ENCODE measurements at regions not wholly inside any gene's neighbourhood (a gene's known extent, or its start where the extent isn't known, plus 50 kb on each side); places are given as distances from the start of the nearest gene placed in this dataset.

DNA sequence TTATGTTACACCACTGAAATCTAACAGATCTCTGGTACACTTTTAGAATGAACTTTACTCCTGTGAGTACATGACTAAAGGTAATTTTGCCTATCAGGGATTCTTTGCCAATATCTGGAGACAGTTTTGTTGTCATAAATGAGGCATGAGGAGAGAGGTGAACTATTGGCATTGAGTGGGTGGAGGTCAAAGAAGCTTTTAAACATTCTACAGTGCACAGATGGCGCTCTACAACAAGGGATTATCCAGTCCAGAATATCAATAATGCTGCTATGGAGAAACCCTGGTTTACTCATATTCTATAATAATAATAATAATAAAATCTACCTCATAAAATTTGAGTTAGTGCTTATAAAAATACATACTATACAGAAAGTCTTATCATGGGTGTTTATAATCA, 702.3 kb downstream of the SI start:
- intact Hi-C loops (cut with DNase I, micrococcal nuclease): no loop called here
- ATAC-seq: no peak

DNA sequence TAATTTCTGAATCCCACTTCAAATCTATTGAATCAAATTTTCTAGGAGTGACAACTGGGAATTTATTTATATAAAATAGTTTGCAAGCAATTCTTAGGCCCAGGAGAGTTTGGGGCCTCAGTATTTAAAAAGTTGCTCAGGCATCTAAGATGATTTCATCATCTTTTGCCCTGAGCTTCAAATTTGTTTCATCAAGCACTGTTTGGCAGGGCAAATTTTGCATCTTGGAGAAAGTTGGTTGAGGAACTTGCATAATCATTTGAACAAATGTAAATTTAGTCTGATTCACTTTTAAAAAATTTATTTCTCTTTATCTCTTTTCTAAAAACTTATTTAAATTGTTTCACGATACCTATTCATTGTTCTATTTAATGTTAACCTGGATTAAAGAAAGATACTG, 702.8 kb downstream of the SI start:
- no peak for TF ChIP-seq CTCF (IDR thresholded peaks at IDR 0.05)
- no peak overlapping the region for H3K4me3 ChIP-seq
- H3K9me3 ChIP-seq: no peaks in the 10 kb centered on the region
- ATAC-seq (no peak), DNase-seq (no peak)
- H3K36me3 ChIP-seq (ENCODE audit: low read depth): no peaks in the 10 kb centered on the region
- H3K4me1 ChIP-seq (ENCODE audit: low read depth): peaks cover 4% of the 10 kb centered on the region
- intact Hi-C loops (cut with DNase I, micrococcal nuclease): no loop called here

More for the DNA sequence above, 702.3 kb downstream of the SI start:
- H3K4me3 ChIP-seq: no peak overlapping the region
- H3K9me3 ChIP-seq: no peaks in the 10 kb centered on the region
- H3K4me1 ChIP-seq (ENCODE audit: low read depth): peaks cover 4% of the 10 kb centered on the region
- DNase-seq: no peak
- no peaks in the 10 kb centered on the region for H3K36me3 ChIP-seq (ENCODE audit: low read depth)
- TF ChIP-seq CTCF (IDR thresholded peaks at IDR 0.05): no peak

DNA sequence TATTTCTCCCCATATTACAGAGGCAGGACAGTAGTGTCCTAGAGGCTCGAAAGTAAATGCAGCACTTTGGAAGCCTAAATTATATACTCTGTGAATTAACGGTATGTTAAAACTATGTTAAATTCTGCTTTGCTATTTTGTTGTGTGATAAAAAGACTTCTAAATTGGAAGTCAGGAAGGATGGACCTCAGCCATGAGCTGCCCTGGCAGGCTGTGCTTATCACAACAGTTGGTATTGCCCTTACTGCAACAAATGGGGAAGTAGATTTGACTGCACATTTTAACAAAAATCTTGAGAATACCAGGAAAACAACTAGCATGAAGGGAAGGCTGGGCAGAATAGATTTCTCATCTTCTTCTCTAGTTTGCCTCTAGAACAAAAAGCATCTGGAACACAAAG, 706.6 kb downstream of the SI start:
- H3K36me3 ChIP-seq (ENCODE audit: low read depth): no peaks in the 10 kb centered on the region
- no peaks in the 10 kb centered on the region for H3K4me1 ChIP-seq (ENCODE audit: low read depth)
- DNase-seq: no peak
- intact Hi-C loops (cut with DNase I, micrococcal nuclease): no loop called here
- no peaks in the 10 kb centered on the region for H3K9me3 ChIP-seq
- no peak for TF ChIP-seq CTCF (IDR thresholded peaks at IDR 0.05)
- no peak for ATAC-seq
- H3K4me3 ChIP-seq: no peak overlapping the region

DNA sequence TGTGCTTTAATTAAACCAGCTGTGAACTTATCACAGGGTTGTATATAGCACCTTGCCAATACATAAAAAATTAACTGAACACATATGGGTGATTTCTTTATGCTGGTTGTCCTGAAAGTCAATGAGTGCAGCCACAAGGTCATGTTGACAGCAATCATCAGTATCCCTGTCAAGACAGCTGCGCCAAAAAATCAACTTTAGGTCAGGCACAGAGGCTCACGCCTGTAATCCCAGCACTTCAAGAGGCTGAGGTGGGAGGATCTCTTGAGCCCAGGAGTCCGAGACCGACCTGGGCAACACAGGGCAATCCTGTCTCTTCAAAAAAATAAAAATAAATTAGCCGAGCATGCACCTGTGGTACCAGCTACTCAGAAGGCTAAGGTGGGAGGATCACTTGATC, 707.3 kb downstream of the SI start:
- no peak for DNase-seq
- no peaks in the 10 kb centered on the region for H3K4me1 ChIP-seq (ENCODE audit: low read depth)
- no peaks in the 10 kb centered on the region for H3K36me3 ChIP-seq (ENCODE audit: low read depth)
- ATAC-seq: no peak
- no peaks in the 10 kb centered on the region for H3K9me3 ChIP-seq
- H3K4me3 ChIP-seq: no peak overlapping the region
- intact Hi-C loops (cut with DNase I, micrococcal nuclease): no loop called here
- no peak for TF ChIP-seq CTCF (IDR thresholded peaks at IDR 0.05)

DNA sequence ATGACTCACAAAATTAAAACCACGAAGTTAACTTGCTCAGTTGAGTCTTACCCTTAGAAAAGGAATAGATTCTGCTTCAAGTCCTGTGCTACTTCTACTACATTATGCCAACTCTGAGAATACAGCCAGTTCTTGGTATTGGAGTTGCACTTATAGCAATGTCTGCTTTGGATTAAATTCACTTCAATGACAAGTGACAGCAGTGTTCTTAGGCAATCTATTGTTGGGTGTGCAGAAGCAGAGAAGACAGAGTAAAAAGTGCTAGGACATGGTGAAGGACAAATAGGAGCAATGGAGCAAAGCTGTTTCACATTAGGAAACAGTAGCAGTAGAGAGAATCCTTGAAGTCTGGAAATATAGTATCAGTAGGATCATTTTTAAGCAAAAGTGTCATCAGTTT, 713.1 kb downstream of the SI start:
- DNase-seq: no peak

More for the DNA sequence above, 713.1 kb downstream of the SI start:
- H3K9me3 ChIP-seq: no peaks in the 10 kb centered on the region
- H3K4me3 ChIP-seq: no peak overlapping the region
- no peaks in the 10 kb centered on the region for H3K4me1 ChIP-seq (ENCODE audit: low read depth)
- ATAC-seq: no peak
- intact Hi-C loops (cut with DNase I, micrococcal nuclease): no loop called here
- H3K36me3 ChIP-seq (ENCODE audit: low read depth): no peaks in the 10 kb centered on the region
- no peak for TF ChIP-seq CTCF (IDR thresholded peaks at IDR 0.05)
